ENCODE measurements at regions not wholly inside any gene's neighbourhood (a gene's known extent, or its start where the extent isn't known, plus 50 kb on each side); places are given as distances from the start of the nearest gene placed in this dataset.
A peak's percentile ranks its signal among the peaks of the same experiment; 100 is the strongest.

DNA sequence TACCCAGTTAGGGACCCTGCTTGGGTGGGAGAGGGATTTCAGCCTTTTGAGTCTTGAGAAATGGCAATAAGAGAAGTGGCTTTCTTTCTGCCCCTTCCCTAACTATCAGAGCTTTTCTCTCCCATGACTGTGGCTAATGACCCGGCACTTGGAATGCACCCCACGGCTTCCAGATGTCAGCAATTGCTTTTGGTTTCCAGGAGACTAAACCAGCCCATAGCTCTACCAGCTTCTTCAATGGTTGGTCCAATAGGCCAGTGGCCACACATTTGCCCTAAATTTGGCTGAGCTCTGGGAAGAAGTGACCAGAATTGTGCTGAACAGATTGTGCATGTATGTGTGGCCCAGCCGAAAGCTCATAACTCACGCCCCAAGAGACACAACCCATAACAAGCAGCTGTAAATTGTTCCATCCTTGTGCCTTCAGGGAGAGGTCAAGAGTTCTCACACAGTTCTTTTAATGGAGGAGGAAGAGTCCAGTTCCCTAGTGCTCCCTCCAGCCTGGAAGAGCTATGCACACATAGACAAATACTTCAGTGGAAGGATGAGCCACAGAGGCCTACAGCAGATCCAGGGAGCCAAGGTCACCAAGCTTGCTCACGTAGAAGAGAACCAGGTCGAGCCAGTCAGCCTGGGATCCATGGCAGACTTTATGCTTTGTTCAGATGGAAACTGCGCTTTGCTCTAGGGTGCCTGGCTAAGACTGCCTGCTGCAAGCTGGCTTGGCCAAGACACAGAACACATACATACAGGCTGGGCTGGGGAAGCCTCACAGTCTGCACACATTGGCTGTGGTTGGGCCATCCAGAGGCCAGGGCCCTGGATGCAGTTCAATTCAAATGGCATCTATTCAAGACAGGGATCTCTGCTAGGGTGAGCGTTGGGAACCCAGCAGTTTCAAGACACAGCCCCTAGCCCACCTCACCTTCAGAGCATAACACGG is 131.8 kb upstream of the HABP2 start:
- no peak for DNase-seq

DNA sequence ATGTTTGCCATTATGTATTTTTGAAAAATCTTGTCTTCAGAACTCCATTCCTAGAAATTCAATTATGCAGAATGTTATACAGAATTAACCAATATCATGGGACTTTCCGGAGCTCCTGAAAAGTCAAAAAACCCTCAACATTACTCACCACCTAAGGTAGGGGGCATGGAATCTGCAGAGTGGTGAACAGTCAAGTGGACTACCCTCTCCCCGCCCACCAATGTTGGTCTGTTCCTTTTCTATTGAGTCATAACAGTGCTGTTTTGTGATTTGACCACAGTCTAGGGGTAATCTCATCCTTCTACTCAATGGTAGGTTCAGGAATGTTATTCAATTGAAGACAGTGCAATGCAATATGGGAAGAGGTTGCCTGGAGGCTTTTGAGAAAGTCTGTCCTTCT is 130.5 kb upstream of the HABP2 start:
- DNase-seq, result no peak

DNA sequence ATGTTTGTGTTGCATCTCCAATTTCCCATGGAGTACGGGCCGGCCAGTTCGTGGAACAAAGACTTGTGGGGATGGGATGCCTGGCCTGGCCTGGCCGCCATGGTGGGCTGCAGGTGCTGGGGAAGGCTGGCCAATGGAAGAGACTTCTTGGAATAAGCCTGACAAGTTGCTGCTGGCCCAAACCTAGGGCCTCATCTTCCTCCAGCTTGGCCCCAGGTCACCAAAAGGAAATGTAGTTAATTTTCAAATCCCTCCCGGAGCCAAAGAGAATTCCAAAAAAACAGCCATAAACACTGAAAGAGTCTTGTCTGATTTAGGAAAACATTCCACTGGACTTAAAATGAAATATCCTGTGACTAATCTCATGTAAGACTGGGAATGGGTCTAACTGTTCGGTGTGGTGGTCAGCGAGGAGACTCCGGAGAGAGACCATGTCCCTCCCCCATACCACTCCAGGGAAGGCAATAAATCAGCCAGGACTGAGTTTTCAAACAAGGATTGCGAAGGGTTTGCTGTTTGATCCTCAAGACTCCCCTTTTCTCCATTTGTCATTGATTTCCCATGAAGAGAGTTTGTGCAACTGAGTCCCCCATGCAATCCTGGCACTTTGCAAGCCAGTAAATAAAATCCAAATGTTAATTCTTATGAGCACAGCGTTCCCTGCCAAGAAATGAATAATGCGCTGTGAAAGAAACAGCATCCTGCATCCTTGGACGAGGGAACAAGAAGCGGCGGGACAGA is 128.7 kb upstream of the HABP2 start:
- no peak for DNase-seq

DNA sequence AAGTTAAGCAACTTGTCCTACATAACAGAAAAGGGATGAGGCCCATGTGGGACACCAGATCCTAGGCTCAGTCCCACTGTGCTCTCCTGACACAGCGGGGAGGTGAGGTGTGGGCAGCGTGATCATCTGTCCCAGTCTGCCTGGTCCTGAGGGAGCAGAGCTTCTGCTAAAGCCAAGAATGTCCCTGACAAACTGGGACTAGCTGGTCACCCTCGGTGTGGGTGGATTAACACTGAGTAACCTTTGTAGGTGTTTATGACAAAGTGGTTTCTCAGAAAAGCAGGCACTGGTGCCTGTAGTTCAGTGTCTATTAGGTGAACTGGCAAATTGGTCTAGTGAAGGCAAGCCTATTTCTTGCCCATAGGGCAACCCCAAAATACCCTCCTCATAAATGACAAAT is 127.8 kb upstream of the HABP2 start:
- no peak for DNase-seq

DNA sequence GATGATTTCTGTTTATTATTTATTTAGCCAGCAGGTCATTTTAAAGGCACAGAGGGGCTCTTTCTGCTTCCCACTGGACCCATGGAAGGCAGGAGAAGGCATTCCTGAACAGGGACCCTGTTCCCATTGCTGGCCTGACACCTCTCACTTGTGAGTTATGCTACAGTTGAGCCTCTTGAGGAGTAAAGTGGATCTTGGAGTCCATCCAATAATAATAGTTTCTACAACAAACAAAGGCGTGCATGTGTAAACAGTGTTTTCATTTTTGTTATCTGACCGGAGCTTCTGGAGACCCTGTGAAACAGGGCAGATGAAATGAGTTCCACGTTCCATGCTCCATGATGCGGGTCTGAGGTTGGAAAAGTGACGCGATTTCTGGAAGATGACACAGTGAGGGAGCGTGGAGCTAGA is 127.3 kb upstream of the HABP2 start:
- no peak for DNase-seq

DNA sequence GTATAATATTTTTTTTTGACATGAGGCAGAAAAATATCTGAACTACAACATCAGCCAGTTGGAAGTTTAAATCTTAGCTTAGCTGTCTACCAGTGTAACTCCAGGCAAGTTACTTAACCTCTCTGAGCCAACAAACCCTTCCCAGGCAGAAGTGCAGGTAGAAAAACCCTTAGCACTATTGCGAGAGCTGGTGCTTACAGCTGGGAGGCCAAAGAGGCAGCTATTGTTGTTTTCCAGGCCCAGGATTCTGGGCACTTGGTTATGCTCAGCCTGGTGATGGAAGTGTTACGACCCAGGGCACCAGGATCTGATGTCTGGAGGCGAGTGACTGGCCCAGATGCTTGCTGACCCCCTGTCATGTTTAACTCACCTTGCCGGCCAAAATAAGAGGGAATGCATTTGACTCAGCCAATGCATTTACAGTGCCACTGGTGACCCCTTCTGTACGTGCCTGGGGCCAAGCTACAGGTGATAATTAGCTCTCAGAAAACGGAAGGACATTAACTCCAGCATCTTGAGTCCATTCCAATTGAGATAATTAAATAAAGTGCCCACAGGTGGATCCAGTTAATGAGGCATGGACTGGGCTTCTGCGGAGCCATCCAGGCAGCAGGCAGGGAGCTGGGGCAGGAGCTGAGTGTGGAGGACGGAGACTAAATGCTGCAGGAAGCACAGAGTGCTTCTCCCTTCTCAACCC is 126.5 kb upstream of the HABP2 start:
- no peak for DNase-seq

DNA sequence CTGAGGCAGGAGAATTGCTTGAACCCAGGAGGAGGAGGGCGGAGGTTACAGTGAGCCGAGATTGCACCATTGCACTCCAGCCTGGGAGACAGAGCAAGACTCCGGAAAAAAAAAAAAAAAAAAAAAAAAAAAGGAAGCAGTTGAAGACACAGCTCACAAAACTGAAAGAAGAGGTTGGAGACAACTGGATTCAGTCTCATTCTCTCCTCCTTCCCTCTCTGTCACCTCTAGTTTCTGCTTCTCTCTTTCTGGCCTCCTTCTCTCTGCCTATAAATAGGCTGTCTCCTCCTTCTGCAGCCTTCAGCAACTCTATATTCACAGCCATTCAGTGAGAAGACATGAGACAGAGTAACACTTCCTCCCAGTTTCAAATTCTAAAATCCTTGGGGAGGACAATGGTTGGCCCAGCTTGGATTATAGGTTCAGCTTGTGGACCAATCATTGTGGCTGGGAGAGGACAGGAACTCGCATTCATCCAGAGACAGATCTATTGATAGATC is 125.6 kb upstream of the HABP2 start:
- peak in 1 of 2 donors; percentile 7 for DNase-seq

DNA sequence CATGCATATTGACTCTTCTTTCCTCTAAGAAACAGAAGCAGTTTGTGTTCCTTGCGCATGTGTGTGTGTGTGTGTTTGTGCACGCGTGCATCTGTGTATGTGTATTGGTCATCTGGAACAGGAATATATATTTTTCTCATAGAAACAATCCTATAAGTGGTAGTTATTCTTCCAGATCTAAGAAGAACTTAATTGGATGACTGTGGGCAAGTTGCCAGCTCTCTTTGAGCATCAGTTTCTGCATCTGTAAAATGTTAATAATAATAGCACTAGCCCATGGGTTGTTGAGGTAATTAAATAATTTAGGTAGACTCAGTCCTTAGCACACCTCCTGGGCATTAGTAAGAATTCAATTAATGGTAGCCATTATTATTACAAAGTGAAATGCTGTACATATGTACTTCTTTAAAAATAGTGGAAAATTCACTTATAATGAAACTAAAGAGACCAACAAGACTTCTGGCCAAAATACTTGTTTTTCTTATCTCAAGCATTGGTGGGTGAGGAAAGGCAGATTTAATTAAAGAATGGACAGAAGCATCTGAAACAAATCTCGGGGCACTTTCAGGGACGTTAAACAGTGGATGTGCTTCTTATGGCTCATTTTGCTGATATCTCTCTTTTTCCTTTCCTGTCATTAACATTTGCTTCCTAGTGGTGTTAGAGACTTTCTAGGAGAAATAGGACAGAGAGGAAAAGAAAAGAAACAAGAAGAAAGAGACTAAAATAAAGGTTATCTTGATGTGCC is 124.9 kb upstream of the HABP2 start:
- DNase-seq, result no peak

DNA sequence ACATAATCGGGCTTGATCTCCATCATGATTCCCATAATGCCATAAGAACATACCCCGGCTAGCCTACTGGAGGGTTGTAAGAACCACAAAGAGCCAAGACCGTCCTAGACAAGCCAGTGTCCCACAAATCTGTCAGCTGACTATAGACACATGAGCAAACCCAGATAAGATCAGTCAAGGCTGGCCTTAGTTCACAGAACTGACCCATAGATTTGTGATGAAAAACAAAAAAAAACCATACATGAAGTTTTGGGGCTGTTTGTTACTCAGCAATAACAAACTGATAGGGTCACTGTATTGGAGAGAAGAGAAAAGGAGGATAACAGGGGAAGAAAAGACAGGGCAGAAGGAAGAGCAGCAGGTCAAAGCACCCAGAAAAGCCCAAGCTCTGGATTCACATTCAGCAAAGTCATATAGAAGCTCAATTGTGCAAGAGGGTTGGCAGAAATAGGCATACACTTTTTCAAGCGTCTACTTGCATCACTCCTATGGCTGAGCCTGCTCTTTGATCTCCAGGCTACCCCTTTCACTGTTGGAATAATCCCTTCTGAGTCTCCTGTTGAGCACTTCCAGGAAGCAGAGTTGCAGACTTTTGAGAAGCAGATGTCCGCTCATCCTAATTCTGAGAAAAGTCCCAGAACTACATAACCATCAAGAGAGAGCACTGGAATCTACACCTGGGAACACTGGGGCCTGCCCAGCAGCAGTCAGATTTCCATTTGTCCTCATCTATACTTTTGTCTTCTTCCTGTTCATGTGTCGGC is 122.0 kb upstream of the HABP2 start:
- DNase-seq, result no peak

DNA sequence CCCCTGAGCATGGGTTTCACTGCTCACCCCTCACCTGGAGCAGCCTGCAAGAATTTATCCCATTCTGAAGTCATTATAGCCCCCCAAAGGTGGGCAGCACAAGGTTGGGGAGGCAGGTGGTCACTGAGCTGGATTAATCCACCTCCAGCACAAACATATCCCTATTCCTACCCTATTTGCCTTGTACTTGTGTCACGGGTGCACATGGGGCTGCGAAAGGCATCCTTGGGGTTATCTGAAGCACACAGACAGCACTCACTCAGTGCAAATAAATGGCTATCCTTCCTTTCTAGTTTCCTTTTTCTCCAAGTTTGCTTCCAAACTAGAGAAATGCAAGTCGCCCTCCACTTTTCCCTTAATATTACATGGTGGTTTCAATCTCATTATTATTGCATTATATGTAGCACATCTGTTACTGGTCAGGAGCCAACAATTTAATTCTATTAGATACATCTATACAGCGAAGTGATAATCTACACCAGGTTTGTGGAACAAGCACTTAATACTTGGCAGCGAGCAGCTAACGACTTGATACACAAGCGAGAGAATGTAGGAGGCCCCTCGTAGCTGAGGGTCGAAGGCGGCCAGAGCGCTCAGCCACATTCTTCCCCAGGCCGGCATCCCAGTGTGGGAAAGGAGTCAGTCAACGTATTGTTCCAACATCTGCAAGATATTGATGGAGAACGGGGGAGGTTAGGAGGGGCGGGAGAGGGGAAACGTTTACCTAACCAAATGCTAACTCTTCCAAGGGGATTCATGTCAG is 121.3 kb upstream of the HABP2 start:
- DNase-seq, result no peak

DNA sequence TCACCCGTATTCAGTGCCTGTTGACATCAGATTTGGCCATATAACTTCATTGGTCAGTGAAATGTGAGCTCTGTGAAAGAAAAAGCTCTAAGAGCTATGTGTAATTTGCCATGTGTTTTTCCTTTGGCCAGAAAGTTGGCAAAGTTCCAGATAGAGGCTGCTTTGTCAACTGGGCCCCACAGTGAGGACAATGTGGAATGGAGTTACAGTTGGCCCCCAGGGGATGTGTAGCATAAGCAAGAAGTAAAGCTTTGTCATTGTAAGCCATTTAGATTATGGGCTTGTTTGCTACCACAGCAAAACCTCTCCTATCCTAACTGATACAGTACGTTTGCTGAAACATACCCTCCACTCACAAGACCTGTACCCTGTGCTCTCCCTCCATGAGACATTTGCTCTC is 119.1 kb upstream of the HABP2 start:
- no peak for DNase-seq

DNA sequence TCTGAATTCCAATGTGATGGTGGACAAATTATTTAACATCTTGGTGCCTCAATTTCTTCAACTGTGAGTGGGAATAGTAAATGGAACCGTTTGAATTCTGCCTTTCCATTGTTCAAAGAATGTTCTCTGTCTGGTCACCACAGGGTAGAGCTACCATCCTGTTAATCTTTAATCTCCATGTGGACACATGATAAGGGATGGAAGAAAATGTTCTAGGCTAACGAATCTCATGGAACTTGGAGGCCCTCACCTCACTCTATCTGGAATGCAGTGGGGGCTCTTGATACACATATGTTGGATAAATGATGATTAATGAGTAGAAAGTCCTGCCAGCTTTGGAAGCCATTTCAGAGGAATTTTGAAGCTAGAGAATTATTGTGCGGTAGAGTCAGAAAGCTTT is 118.5 kb upstream of the HABP2 start:
- no peak for DNase-seq

DNA sequence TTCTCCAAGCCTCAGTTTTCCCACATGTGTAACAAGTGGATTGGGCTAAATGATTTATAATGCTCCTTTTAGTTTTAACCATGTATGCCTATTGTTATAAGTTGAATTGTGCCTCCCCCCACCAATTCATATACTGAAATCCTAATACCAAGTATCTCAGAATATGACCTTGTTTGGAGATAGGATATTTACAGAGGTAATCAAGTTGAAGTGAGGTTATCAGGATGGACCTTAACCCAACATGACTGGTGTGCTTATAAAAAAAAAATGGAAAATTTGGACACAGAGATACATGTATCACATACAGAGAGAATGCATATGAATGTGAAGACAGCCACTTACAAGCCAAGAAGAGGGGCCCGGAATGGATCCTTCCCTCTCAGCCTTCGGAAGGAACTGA is 117.9 kb upstream of the HABP2 start:
- DNase-seq, result no peak

DNA sequence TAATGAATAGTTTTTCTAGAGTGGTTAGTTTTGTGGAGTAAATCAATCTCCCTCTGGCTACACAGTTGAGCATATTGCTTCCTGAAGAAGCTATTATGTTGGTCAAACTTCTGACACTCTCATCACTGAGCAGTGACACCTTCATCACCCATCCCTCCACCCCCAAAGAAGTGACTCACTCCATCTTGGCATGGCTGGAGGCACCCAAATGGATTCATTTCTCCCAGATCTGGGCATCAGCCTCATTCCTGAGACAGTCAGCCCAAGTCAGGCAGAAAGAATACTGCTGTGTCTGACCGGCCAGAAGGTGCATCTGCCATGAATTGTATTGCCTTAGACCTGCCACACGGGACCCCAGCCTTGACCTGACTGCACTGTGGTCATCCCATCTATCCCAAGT is 117.0 kb upstream of the HABP2 start:
- no peak for DNase-seq

DNA sequence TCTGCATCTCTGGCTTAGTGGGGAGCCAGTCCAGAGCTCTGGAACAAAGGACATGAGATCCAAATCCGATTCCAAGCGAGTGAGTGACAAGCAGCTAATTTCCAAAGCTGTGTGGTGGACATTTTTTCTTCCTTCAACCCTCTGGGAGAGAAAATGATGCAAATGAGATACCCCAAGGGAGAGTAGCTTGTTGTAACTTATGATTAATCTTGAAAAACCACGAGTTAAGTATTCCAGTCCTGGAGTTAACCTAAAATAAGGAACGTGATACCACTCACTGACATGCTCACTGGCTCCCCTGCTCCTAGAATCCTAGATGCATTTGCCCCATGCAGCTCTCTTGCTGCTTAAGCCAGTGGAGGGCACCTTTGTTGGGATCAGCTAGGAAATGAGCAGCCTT is 116.0 kb upstream of the HABP2 start:
- no peak for DNase-seq

DNA sequence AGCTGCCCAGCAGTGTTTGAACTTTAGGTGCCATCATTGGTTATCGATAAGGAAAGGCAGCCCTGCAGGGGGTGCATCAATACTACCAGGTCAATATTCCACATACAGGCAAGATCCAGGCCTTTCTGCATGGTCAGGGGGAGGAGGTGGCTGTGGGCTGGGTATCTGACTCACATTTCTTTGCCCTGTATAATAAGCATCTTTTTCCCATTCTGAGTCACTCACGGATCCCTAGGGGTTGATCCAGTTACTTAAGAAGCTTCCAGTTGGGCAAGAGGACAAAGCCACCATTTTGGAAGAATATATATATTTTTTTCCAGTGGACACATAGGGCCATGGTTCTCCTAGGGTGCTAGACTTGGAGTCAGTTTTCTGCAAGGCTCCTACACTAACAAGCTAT is 114.2 kb upstream of the HABP2 start:
- DNase-seq, result no peak

DNA sequence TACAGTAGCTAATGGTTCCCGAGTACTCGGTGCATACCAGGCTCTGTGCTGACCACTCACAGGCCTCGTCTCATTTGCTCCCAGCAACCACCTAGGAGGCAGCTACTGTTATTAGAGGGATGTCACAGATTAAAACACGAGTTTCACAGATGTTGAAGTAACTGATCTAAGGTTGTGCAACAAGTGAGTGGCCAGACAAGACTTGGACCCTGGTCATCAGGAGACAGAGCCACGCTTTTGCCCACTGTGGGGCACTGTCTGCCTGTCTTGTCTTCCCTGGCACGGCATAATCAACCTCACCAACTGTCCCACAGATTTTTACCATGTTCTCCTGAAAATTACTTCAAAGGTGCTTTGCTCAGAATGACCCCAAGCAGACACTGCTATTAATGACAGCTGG is 111.6 kb upstream of the HABP2 start:
- DNase-seq, result no peak

DNA sequence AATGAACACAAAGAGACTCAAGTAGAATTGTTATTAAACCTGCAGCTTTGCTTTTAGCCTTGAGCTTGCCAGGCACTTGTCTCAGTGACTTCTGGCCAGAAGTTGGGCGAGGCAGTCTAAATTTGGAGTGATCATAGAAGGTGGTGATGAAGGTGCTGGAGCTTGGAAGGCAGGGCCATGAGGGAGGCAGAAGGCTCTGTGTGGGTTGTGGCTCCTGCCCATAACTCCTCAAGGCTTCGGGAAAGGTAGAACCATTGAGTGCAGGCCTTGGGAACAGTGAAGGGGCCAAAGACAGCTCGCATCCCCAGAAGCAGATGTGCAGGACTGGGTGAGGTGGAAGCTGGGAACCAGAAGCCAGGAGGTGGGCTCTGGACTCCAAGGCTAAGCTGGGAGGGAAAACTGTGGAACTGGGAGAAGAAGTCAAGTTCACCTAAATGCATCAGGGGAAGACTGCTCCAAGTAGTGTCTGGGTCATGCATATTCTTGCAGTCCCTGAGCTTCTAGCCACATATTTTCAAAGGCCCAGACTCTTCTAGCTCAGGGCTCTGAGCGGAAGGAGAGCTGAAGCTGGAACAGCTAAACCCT is 111.1 kb upstream of the HABP2 start:
- DNase-seq, result no peak

DNA sequence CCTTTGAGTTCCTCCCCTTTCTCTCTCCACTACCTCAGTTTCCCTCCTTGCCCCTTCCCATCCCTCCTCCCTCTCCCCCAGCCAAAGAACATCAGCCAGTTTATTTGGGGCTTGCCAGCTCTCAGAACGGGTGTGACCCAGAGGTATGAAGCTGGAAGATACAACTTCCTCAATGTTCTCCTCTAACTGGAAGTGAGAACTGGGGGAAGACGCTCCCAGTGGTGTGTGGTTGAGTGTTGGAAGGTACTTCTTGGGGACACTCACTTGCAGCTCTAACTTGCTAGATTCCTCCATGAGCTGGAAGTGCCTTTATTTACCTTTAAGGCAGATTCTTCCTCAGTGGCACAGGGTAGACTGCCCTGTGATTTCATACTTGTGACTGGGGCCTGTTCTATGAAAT is 110.5 kb upstream of the HABP2 start:
- no peak for DNase-seq

DNA sequence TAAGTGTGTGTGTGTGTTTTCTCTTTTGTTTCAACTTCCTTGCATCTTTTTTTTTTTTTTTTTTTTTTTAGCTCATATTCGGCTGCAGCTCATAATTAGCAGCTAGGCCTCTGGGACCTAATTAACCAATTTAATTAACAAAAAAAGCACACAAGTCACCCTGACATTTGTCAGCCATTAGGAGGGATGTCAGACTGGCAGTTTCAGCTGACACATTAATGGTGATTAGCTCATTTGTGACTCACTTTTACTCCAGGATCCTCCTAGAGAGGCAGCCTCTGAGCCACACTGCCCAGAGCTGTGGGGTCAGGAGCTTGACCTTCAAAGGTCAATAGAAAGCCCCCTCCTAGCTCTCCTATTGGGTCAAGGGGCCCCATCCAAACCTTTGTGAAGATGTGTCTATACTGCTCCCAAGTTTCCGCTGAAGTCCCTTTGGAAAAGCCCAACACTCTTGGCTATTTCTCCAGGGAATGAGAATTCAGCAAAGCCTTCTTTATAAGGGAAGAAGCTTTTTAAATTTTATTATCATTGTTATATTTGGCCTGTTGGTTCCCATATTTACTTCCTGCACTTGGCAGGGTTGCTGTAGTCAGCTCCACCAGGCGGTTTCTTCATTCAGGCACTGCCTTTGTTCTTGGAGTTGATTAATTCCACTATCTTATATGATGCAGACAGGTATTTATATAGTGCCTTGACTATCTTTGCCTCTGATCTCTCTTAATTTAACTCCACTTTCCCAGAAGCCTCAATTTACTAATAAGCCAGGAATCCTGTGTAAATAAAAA is 109.5 kb upstream of the HABP2 start:
- no peak for DNase-seq

Measured in hippocampal formation (tissue), 2 donors.